Inflammatory macrophage treated with lipopolysaccharide for 4 hours (primary cell): ENCODE measurements at regions not wholly inside any gene's neighbourhood (a gene's known extent, or its start where the extent isn't known, plus 50 kb on each side); places are given as distances from the start of the nearest gene placed in this dataset.

ENCODE experiments used
- DNase-seq: peaks from one replicate; pipeline ENCODE4 v3.0.0-alpha.2; 2020

GRCh38 chr15:96538491-96538890 is 208.0 kb downstream of the NR2F2 start:
- DNase-seq = no peak

GRCh38 chr15:96540283-96540682 is 209.8 kb downstream of the NR2F2 start:
- DNase-seq = no peak

- DNase-seq = no peak
Observed at GRCh38 chr15:96542130-96542770, 211.8 kb downstream of the NR2F2 start.

GRCh38 chr15:96544162-96544756 is 213.8 kb downstream of the NR2F2 start:
- no peak for DNase-seq

- no peak for DNase-seq
Observed at GRCh38 chr15:96549136-96549535, 218.6 kb downstream of the NR2F2 start.

- no peak for DNase-seq
Observed at GRCh38 chr15:96551196-96551595, 220.7 kb downstream of the NR2F2 start.

- no peak for DNase-seq
Observed at GRCh38 chr15:96551722-96552121, 221.2 kb downstream of the NR2F2 start.

GRCh38 chr15:96553006-96553405 is 222.5 kb downstream of the NR2F2 start:
- DNase-seq = no peak

- DNase-seq = no peak
Observed at GRCh38 chr15:96553451-96553850, 223.0 kb downstream of the NR2F2 start.

- no peak for DNase-seq
Observed at GRCh38 chr15:96553931-96554330, 223.4 kb downstream of the NR2F2 start.

GRCh38 chr15:96554541-96554940 is 224.0 kb downstream of the NR2F2 start:
- no peak for DNase-seq

GRCh38 chr15:96559087-96559486 is 228.6 kb downstream of the NR2F2 start:
- DNase-seq = no peak

GRCh38 chr15:96559631-96560030 is 229.1 kb downstream of the NR2F2 start:
- no peak for DNase-seq

- DNase-seq = no peak
Observed at GRCh38 chr15:96560246-96560895, 229.9 kb downstream of the NR2F2 start.

- DNase-seq = no peak
Observed at GRCh38 chr15:96561593-96561992, 231.1 kb downstream of the NR2F2 start.

- DNase-seq = no peak
Observed at GRCh38 chr15:96564546-96564945, 234.0 kb downstream of the NR2F2 start.

GRCh38 chr15:96565266-96565665 is 234.8 kb downstream of the NR2F2 start:
- no peak for DNase-seq

- no peak for DNase-seq
Observed at GRCh38 chr15:96574782-96575181, 244.3 kb downstream of the NR2F2 start.

- DNase-seq = no peak
Observed at GRCh38 chr15:96576596-96576995, 246.1 kb downstream of the NR2F2 start.

GRCh38 chr15:96578393-96578792 is 247.9 kb downstream of the NR2F2 start:
- DNase-seq = no peak

GRCh38 chr15:96581371-96581770 is 250.9 kb downstream of the NR2F2 start:
- no peak for DNase-seq

GRCh38 chr15:96582473-96582872 is 252.0 kb downstream of the NR2F2 start:
- DNase-seq = no peak

GRCh38 chr15:96583671-96584070 is 253.2 kb downstream of the NR2F2 start:
- no peak for DNase-seq
